ENCODE measurements at regions not wholly inside any gene's neighbourhood (a gene's known extent, or its start where the extent isn't known, plus 50 kb on each side); places are given as distances from the start of the nearest gene placed in this dataset.

GRCh38 chr4:155430895-155431795, 54.4 kb upstream of the MAP9 start:
- ATAC-seq (no peak), DNase-seq (no peak)
- Mint-ChIP-seq H3K27ac (no peak overlapping the region), H3K4me3 (no peak overlapping the region), H3K9me3 (no peaks in the 10 kb centered on the region), H3K27me3 (peaks cover 9% of the 10 kb centered on the region), H3K4me1 (no peaks in the 10 kb centered on the region)

DNA sequence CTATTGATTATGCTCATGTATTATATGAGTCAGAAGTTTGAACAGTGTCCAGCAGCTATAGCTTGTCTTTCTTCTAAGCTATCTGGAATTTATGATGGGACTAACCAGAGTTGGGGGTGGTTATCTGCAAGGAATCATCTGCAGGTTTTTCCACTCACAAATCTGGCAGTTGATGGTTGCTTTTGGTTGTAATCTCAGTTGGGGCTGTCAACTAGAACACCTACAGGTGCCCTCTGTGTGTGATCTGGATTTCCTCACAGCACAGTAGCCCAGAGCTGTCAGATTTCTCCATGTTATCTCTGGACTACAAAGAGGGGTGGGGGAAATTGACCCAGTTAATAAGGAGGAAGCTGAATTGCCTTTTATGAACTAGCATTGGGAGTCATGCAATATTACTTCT, 51.4 kb upstream of the MAP9 start:
- Mint-ChIP-seq H3K27ac (no peak overlapping the region), H3K9me3 (no peaks in the 10 kb centered on the region), H3K27me3 (no peaks in the 10 kb centered on the region), H3K4me3 (no peak overlapping the region), H3K4me1 (no peaks in the 10 kb centered on the region)
- no peak for DNase-seq
- no peak for ATAC-seq

GRCh38 chr4:155426953-155427352, 50.2 kb upstream of the MAP9 start:
- Mint-ChIP-seq H3K4me1 (no peaks in the 10 kb centered on the region), H3K27me3 (peaks cover under 1% of the 10 kb centered on the region), H3K4me3 (no peak overlapping the region), H3K9me3 (peaks cover 0 to under 1% of the 10 kb centered on the region in 2 donors), H3K27ac (no peak overlapping the region)
- ATAC-seq (no peak), DNase-seq (no peak)
